PFSK-1 (cell line): ENCODE measurements at regions not wholly inside any gene's neighbourhood (a gene's known extent, or its start where the extent isn't known, plus 50 kb on each side); places are given as distances from the start of the nearest gene placed in this dataset.

ENCODE experiments used
- POLR2AphosphoS5 ChIP-seq: IDR thresholded peaks from 2 replicates; pipeline ENCODE4 v1.6.1; 2012; ENCODE audit warnings: low read depth, mild to moderate bottlenecking, control low read depth, low read length, moderate library complexity
- REST ChIP-seq, 2 experiments: IDR thresholded peaks; 2 replicates each; pipeline versions ENCODE4 v1.6.1 to v1.8.0; 2011 to 2012; ENCODE audit warnings: low read depth in 2 of 2, low read length in 2 of 2, control low read depth in 1 of 2, inconsistent platforms in 1 of 2, mild to moderate bottlenecking in 1 of 2, moderate library complexity in 1 of 2; ENCODE audit not compliant: insufficient read depth in 1 of 2
- SIN3A ChIP-seq: IDR thresholded peaks from 2 replicates; pipeline ENCODE4 v1.6.1; 2012; ENCODE audit warnings: mild to moderate bottlenecking, low read length, moderate library complexity, borderline replicate concordance; ENCODE audit not compliant: insufficient read depth

- no peak for TF ChIP-seq REST (IDR thresholded peaks at IDR 0.05; ENCODE audit: insufficient read depth in 1 of 2, low read depth in 2 of 2, low read length in 2 of 2)
- TF ChIP-seq POLR2AphosphoS5: no peak
- no peak for TF ChIP-seq SIN3A
Observed at GRCh38 chr18:73315381-73315780, 447.6 kb upstream of the NETO1 start.
